ENCODE measurements at regions not wholly inside any gene's neighbourhood (a gene's known extent, or its start where the extent isn't known, plus 50 kb on each side); places are given as distances from the start of the nearest gene placed in this dataset.

GRCh38 chr13:80450386-80450785 is 109.5 kb upstream of the SPRY2 start (continued):
- TF ChIP-seq ZNF462 (CRISPR knock-in tag; IDR thresholded peaks at IDR 0.05) = no peak

- no peak overlapping the region for H3K4me3 ChIP-seq
- Mint-ChIP-seq H3K4me3 (no peak overlapping the region), H3K27ac (no peak overlapping the region), H3K4me1 (peaks cover 10% of the 10 kb centered on the region), H3K9me3 (no peaks in the 10 kb centered on the region), H3K36me3 (ENCODE audit: low read depth) (no peaks in the 10 kb centered on the region), H3K27me3 (ENCODE audit: insufficient read depth, low read depth, poor library complexity) (no peaks in the 10 kb centered on the region)
- no peak overlapping the region for H2AFZ ChIP-seq
- H3F3A ChIP-seq (replicated peaks; ENCODE audit: low read depth) = no peaks in the 10 kb centered on the region
- H3K4me2 ChIP-seq = no peak overlapping the region
- no peak overlapping the region for H3K27ac ChIP-seq (ENCODE audit: low read depth)
- no peaks in the 10 kb centered on the region for H3K27me3 ChIP-seq (ENCODE audit: insufficient read depth)
- H3K79me2 ChIP-seq (replicated peaks; ENCODE audit: insufficient read depth) = no peaks in the 10 kb centered on the region
- H3K9me2 ChIP-seq (ENCODE audit: insufficient read depth) = peaks cover 3% of the 10 kb centered on the region; the same call in 1 of the 2 replicates
- ATAC-seq (no peak), DNase-seq (ENCODE audit: low spot score) (no peak)
- no peaks in the 10 kb centered on the region for H3K36me3 ChIP-seq (ENCODE audit: insufficient read depth)
- H4K20me1 ChIP-seq (replicated peaks; ENCODE audit: insufficient read depth) = no peaks in the 10 kb centered on the region
- H3K4me1 ChIP-seq (ENCODE audit: insufficient read depth) = peaks cover 10% of the 10 kb centered on the region
- TF ChIP-seq ZNF114 (CRISPR knock-in tag; IDR thresholded peaks at IDR 0.05) = no peak
- TF ChIP-seq ZNF462 (CRISPR knock-in tag; IDR thresholded peaks at IDR 0.05) = no peak
- no peak for TF ChIP-seq JUNB (IDR thresholded peaks at IDR 0.05; ENCODE audit: unreplicated experiment)
- no peak for TF ChIP-seq STAT1 (IDR thresholded peaks at IDR 0.05; ENCODE audit: unreplicated experiment)
- no peak for TF ChIP-seq ZNF331 (CRISPR knock-in tag; IDR thresholded peaks at IDR 0.05; ENCODE audit: low read depth)
- no peak for TF ChIP-seq CTCF (conservative IDR thresholded peaks at IDR 0.05; ENCODE audit: low read depth in 2 of 2)
- TF ChIP-seq EZH2 (IDR thresholded peaks at IDR 0.05; ENCODE audit: low read depth, unreplicated experiment) = no peak
- TF ChIP-seq NANOG (IDR thresholded peaks at IDR 0.05; ENCODE audit: borderline replicate concordance) = no peak
- TF ChIP-seq EZH2phosphoT487 (IDR thresholded peaks at IDR 0.05; ENCODE audit: unreplicated experiment) = no peak
These were observed 107.8 kb upstream of the SPRY2 start for GRCh38 chr13:80448725-80449124.
